Germinal center (tissue), 1 donor: ENCODE measurements at regions not wholly inside any gene's neighbourhood (a gene's known extent, or its start where the extent isn't known, plus 50 kb on each side); places are given as distances from the start of the nearest gene placed in this dataset.

Source experiments
- DNase-seq: peaks from one replicate; pipeline ENCODE4 v3.0.0; 2012; ENCODE audit warnings: mixed read lengths, low spot score

DNA sequence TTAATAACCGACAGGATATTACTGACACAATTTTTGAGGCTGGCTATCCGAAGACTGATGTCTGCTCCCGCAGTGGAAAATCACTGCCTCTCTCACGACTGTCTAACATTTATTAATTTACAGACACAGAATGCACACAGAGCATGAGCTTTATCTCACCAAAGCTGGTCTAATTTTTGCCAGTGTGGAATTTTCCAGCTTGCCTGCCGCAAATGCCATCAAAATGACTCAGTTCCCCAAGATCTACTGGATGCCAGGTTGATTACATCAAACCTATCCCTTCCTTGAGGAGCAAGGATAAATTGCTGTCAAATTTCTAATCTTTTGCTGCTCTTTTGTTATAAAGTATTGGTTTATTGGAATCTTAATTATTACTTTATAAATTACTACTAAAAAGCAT lies 1775.1 kb upstream of the PCDH20 start:
- DNase-seq, result no peak

DNA sequence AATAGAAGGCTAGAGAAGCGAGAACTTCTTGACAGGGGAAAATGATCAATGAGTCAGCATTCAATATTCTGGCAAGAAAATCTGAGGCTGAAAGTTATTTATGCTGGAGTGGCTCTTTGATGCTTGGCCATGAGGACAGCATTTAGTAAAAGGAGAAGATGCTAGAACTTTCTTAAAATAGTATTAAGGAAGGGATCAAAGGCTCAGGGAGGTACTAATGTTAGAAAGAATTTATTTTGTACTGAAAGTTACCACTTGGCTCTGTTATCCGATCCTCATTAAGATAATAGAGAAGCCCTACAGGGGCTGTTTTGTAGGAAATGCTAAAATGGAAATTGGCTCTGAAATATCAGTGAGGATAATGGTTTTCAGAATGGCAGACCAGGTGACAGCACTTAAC lies 1774.6 kb upstream of the PCDH20 start:
- no peak for DNase-seq

DNA sequence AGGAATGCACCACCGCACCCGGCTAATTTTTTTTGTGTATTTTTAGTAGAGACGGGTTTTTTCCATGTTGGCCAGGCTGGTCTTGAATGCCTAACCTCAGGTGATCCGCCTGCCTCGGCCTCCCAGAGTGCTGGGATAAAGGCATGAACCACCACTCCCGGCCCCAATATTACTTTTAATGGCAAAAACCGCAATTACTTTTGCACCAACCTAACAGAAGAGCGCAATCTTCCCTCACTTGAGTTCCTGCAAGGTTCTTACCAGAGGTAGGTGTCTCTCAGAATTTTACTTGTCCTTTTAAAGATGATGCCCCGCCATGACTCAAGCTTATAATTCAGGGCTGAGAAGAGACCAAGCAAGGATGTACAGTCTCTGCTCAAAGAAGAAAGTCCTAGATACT lies 1774.1 kb upstream of the PCDH20 start:
- DNase-seq, result no peak

DNA sequence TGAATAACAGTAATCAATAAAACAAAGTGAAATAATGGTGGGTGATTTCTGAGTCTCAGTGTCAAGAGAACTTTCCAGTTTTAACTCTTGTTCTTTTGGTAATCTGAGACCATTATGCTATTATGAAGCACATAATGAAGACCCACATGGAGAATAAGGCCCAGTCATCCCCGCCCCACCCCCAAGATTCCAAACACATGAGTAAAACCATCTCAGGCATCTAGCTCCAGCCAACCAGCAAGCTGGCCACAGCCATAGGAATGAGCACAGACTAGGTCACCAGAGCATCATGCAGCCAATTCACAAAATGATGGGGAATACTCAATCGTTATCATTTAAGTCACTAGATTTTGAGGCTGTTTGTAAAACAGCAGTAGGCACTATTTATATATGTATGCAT lies 1769.0 kb upstream of the PCDH20 start:
- DNase-seq, result no peak

DNA sequence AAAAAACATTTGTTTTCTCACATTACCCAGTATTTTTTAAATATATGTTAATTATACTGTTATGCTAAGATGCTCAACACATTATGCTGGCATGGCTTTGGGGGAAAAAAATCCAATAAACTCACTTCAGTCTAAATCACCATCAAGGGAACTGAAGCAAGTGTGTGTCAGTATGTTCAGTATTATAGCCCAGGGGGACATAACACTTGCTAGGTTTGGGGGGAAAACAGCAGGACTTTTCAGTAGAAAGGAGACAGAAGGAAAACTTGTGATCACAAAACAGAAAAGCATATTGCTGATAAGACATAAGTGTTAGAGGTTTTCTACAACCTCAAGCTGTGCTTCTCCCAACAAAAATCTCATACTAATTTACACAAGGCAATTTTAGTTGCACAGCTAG lies 1759.9 kb upstream of the PCDH20 start:
- no peak for DNase-seq

DNA sequence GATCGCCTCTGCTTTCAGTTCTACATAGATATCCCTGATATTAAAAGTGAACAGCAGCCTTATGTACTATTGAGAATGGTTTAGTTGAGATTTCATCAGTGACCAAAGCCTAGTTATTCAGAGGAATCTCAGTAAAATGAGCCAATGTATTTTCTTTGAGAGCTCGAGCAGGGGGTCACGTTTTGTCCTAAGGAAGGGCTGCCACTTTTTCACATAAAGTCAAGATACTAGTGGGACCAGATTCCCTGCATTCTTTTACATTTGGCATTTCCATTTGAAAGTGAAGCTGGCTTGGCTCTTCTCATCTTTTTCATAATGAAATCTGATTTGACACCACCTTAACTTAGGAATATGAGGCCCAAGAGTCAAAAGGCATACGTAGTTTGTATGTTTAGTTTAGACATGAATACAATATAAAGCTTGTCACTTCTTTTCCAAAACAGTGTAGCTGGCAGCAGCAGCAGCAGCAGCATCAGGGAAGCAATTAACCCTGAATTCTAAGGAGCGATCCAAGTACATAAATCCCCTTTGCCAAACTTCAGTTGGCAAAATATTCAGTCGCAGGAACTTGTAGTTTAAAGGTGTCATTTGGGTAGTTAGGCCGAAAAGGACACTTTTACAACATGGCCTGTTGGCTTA lies 1752.2 kb upstream of the PCDH20 start:
- DNase-seq, result no peak

DNA sequence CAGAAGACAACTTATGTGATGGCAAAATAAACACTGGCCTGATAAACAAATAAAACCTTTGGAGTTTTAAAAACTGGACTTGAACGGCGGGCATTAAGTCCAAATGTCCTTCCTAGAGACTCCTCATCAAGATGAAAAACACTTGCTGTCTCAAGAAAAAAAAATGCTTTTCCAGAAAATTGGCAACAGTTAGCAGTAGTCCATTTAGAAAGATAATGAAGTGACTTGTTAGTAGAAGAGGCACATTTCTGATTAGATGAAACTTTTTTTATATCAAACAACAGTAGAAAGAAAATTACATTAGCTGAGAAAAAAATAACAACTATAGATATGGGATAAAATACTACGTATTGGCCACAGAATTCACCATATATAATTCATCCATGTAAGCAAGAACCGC lies 1750.7 kb upstream of the PCDH20 start:
- DNase-seq, result no peak

DNA sequence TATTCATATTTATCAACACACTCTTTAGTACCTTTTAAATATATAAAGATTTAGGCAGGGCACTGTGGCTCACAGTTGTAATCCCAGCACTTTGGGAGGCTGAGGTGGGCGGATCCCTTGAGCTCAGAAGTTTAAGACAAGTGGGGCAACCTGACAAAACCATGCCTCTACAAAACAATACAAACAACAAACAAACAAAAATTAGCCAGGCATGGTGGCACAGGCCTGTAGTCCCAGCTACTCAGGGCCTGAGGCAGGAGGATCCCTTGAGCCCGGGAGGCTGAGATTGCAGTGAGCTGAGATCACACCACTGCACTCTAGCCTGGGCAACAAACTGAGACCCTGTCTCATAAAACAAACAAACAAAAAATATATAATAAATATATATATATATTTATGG lies 1748.3 kb upstream of the PCDH20 start:
- no peak for DNase-seq

DNA sequence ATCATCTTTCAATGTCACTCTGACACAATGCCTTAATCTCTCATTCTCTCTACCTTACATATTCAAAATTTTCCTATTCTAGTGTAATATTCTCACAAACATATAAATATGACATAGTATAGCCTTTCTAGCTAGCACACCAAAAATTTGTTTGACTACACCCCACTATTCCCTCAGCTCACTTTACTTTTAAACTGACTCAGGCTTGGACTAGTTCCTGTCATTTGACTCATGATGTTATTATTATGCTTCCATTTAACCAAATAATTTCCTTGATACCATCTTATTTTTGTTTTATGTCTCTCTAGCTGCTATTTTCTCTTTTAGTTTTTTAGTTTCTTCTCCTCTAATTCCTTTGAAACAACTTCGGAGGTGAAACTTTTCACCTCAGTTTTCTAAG lies 1745.6 kb upstream of the PCDH20 start:
- no peak for DNase-seq

DNA sequence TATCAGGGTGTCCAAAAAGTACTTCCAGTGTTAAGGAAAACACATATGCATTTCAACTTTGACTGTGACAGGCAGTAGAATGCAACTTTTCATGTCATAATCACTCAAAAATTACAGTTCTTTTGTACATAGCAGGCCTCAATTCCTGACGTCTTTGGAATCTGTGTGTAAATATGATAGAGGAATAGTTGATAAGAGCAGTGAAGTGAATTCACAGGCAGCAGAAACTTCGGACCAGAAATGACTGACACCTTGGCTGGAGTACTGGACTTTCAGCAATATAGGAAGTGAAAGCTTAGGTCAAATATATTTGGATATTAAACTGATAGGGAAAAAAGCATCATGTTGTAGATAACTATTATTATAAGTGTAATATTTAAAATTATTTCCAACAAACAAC lies 1741.2 kb upstream of the PCDH20 start:
- DNase-seq, result no peak

DNA sequence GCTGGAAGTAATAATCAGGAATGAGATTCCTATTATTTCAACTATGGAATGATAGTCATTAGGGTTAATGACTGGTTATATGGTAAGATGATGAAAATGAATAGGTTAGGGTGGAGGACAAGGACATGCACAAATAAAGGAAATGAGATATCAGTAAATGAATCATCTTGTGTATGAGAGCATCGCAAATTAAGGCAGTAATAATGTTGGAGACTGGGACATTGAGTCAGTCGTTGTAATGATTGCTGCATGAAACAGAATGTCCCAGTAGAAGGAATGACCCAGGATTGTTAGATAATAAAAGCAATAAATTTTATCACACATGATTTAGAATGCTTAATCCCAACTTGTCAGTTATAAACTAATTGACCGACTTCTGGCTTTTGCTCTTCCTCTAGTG lies 1733.7 kb upstream of the PCDH20 start:
- DNase-seq, result no peak

DNA sequence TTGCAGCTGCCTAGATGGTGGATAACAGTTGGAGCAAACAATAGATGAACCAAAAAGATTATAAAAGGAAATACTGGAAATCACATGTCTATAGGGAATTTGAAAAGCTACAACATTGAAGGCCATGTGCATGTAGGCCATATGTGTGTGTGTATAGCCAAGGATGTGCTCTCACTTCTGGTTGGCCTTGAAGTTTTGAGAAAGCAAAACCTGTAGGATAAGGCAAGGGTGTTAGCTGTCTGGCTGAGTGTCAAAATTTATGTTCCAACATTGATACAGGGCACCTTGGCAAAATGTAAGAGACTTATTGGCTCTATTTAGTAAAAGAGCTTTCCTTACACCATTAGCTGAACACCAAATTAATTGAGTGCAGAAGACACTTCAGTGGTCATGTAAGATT lies 1723.6 kb upstream of the PCDH20 start:
- no peak for DNase-seq

DNA sequence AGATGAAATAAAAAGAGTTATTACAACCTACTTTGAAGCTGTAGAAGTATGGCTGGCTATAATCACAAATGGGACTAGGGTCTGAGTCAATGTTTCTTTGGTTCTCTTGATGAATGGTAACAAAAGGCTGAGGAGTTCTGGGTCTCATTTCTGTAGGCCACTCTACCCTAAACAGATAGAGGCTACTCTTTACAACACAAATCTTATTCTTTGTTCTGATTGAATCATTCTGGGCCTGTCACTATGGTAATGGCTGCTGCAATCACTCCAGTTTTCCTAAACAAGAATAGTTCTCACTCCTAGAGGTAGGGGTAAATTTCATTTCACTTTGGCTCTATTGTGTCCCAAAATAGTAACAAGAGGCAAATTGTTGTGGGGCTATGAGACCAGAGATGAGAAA lies 1714.3 kb upstream of the PCDH20 start:
- no peak for DNase-seq

DNA sequence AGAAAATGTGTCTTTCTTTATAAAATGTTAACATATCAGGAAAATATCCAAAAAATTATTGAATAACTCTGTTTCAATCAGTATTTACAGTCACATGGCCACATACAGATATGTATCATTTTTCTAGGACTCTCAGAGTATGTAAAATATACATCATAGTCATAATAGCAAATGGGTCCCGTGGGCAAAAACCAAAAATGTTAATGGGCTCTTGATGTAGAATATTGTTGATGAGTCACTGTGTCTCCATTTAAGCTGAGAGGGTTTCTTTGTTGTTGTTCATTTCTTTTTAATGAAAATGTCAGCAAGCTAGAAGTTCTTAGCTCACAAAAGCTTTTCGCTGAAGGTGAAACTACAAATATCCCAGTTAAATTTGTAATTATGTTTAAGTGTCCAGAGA lies 1713.1 kb upstream of the PCDH20 start:
- DNase-seq, result no peak

DNA sequence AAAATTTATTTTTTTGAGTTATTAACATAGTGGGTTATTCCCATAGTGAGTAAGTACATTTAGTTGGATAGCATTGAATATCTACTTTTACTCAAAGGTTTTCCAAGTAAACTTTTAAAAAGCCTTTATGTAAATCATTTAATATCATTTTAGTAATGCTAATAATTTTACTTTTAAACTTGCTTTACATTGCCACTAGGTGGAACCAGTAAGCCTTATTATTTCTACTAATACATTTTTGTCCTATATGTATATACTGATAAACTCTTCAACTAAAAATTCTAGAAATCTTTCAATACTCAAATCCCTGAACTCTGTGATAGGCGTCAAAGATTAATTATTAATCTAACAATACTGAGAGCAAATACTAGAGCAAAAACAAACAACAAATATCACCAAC lies 1709.2 kb upstream of the PCDH20 start:
- no peak for DNase-seq

DNA sequence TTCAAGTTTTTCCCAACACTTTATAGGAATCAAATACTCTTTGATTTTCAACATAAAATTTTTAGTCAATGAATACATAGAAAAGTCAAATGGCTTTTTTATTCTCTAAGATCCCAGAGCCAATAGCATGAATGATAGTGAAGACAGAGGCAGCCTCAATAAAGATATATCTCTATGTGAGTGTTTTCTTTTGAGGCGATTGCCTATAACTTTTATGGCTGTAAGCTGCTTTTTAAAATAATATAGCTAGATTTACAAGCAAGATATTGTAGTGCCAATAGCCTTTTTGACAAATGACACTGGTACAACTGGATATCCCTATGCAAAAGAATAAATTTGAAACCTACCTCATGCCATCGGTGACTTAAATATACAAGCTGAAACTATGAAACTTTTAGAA lies 1705.2 kb upstream of the PCDH20 start:
- DNase-seq, result no peak

DNA sequence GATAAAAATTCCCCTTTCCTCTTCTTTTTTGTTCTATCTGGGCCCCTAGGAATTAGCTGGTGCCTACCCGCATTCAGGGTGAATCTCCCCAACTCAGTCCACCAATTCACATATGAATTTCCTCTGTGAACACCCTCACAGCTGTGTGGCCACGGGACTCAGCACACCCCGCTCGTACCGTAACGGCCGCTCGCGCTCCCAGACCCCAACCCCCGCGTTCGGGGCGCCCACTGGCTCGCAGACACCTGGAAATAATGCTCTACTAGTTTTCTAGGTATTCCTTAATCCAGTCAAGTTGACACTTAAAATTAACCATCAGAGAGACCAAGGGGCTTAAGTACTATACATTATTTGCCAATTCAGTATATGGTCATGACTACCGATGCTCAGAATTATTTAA lies 1702.1 kb upstream of the PCDH20 start:
- no peak for DNase-seq

DNA sequence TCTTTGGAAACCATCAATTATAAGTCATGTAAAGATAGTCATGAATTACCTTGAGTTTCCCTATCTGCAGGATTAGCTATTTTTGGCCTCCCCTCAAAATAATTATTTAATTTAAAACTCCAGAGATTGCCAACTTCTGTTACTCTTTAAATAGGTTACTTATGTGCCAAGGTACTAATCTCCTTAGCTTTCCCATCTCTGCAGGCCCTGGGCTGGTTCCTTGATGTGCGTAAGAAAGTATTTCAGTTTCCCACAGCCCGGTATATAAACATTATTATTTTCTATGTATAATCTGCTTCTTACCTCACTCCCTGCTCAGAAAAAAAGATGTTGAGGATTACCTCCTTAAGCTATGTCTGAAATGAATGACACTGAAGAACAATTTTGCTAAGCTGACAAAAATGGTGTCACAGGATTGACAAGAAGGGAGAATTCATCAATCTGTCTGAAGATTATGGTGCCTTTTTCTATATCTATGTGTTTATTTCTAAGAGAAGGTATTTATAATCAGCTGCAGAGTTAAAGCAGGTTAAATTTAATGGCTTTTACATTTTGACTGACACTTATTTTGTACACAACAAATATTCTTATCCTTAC lies 1697.2 kb upstream of the PCDH20 start:
- no peak for DNase-seq

DNA sequence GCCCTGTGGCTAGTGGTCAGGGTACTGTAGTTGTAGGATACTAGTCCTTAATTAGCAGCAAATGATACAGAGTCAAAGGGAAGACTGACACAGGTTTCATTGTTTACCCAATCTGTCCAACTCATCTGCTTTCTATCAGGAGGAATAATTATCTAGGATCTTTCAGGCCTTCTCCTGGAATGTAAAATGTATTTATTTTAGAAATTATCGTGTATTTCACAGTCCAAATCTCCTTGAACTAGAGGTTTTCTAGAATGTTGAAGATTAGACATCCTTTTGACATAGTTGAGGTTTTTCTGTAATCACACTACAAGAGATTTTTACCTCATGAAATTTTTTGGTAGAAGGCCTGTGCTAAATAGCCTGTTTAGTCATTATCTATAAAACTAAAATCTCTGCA lies 1694.8 kb upstream of the PCDH20 start:
- no peak for DNase-seq

DNA sequence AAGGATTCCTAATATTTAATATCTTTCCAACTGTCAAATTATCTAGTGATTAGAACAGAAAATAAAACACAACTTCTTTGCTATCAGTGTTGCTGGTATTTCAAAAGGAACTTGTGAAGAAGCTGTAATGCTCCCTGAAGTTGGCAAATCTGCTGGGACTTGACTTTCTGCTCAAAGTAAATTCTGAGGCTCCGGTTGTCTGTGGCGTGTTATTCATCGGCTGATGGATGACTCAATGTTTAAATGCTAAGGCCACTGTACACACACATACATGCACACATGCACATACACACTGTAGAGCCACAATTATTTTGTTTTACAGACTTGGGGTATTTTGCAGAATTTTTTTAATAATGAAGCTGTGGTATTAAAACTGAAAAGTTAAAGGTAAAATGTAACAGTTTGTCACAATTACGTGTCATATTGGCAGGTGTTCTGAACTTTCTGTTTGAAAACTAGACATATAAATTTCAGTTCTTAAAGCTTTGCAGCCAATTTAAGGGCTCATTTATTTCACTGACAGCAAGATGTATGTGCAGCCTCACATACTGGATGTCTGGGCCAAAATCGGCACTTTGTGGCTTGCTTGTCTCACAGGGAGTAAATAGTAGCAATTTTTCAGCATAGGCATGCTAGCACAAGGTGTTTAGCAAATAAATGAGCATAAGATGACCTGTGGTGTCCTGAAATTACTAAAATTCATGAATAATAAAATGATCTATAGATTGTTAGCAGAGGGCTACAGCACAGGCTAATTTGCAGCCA lies 1691.7 kb upstream of the PCDH20 start:
- DNase-seq, result no peak

DNA sequence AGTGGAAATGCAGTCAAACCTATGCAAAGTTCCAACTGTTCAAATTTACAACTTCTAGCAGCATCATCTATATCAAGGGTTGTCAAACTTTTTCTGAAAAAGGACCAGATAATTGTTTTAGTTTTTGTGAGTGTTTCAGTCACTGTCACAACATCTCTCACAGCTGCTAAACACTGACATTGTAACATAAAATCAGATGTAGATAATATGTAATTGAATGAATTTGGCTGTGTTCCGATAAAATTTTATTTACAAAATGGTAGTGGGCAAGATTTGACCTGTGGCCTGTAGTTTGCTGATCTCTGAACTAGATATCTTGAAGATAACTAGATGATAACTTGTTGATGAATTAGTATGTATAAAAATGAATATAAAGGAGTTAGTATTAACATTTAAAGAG lies 1679.1 kb upstream of the PCDH20 start:
- DNase-seq, result no peak

DNA sequence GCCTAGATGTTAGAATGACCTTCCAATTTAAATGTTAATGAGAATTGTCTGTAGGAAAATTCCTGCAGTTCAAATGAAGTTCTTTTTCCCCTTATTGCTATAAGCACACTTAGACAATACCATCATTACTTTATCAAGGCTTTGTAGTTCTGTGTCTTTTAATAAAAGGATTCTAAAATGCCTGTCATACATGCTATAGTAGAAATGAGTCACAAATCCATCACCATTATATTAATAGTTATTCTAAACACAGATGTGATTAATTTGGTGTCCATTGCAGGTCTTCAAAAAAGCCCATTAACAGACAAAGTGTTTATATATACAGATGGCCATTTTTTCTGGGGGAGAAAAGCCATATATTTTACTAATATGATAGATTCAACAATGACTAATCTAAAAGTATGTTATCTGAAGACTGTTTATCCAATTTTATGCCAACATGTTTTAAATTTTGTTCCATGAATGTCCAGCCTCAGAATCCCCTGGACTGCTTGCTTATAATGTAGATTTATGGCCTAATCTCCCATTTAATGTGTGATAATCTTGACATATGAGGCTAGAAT lies 1678.3 kb upstream of the PCDH20 start:
- DNase-seq, result no peak

DNA sequence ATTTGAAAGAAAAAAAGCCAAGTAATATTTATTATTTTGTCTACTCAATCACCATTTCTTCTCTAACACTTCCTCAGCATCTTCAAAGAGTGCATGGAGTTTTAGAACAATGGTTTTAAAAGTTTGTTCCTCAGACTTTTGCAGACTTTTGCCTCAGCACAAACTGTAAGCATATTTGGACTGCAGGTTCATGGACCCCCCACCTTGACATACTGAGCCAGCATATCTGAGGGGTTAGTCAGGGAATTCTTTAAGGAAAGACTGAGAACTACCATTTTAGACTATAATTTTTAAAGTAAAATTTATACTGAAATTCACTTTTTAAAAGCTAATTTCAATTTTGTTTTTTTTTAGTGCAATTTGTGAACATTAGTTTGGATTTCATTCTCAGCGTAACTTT lies 1676.8 kb upstream of the PCDH20 start:
- no peak for DNase-seq
